SK-MEL-5 (cell line): ENCODE measurements at regions not wholly inside any gene's neighbourhood (a gene's known extent, or its start where the extent isn't known, plus 50 kb on each side); places are given as distances from the start of the nearest gene placed in this dataset.

Source experiments
- DNase-seq: peaks from one replicate; pipeline ENCODE4 v3.0.0-alpha.2; 2016; ENCODE audit warnings: low read depth, low spot score
- in situ Hi-C: cut with HindIII; loops from 2 replicates; pipeline ENCODE4 v1.10.0; 2016; ENCODE audit warnings: low sequenced_read_pairs, high pct_unique_total_duplicates, low pct_unique_long_range_greater_than_20kb

DNA sequence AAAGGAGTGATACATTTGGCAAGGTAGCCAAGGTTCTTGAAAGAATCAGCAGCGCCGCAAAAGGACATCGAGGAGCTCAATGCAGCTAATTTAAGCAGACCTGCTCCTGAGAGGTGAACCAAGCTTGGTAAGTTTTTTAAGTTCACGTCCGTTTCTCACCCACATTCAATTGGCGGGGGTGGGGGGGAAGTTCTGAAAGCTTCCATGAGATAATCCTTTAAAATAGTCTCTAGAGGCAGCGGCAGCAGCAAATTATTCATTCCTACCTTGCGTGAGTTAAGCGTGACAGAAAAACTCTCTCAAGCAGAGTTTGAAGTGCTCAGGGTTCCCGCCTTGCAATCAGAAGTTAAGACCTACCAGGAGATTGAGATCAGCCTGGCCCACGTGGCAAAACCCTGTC lies 97.3 kb upstream of the NHSL1 start:
- DNase-seq: no peak
- in situ Hi-C loops: loop anchor here (25.0 kb wide), 1 partner anchor 166 kb away; the partner anchor contains the start of gene CCDC28A

GRCh38 chr6:138597336-138597735 lies 98.0 kb upstream of the NHSL1 start:
- in situ Hi-C loops: loop anchor here (25.0 kb wide), 1 partner anchor 165 kb away; the partner anchor contains the start of gene CCDC28A
- DNase-seq: no peak

DNA sequence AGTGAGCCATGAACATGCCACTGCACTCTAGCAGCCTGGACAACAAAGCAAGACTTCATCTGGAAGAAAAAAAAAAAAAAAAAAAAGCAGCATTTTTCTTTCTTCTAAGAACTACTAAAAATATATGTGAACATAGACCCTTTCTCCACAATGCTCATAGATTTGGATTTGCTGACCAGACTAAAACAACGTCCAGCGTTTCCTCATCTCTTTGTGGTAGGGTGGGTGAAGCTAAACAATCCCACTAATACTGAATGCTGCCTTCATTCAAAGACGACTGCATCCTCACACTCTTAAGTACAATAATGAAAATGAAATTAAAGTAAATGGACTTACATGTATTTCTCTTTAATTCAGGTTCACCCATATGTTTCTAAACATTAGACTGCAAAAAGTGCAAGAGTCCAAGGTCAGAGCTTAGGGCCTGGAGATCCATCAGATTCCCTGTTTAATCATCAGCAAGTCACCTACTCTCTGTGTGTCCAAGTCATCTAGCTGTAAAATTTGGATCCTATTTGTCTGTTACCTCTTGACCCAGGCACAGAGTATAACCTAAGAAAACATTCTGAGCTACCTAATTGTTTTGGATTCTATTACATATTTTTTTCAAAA lies 99.4 kb upstream of the NHSL1 start:
- in situ Hi-C loops: loop anchor here (25.0 kb wide), 1 partner anchor 164 kb away; the partner anchor contains the start of gene CCDC28A
- DNase-seq: no peak

DNA sequence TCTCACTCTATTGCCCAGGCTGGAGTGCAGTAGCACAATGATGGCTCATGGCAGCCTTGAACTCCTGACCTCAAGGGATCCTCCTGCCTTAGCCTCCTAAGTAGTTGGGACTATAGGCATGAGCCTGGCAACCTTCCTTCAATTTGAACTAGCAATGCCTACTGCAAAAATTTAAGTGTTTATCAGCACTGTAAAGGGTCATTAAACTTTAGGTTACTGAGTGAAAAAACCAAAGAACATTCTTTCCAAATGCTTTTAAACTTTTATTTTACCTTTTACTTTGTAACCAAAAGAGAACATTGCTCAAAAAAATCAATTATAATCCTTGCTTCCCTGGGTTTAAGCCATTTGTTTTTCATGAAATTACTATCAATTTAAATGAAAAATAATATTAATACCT lies 101.0 kb upstream of the NHSL1 start:
- DNase-seq: no peak
- in situ Hi-C loops: no loop called here

GRCh38 chr6:138600726-138601125 lies 101.4 kb upstream of the NHSL1 start:
- peak; percentile 77 for DNase-seq
- in situ Hi-C loops: no loop called here

- in situ Hi-C loops: no loop called here
- peak; percentile 38 for DNase-seq
Measured at GRCh38 chr6:138601128-138601527, 101.8 kb upstream of the NHSL1 start.

DNA sequence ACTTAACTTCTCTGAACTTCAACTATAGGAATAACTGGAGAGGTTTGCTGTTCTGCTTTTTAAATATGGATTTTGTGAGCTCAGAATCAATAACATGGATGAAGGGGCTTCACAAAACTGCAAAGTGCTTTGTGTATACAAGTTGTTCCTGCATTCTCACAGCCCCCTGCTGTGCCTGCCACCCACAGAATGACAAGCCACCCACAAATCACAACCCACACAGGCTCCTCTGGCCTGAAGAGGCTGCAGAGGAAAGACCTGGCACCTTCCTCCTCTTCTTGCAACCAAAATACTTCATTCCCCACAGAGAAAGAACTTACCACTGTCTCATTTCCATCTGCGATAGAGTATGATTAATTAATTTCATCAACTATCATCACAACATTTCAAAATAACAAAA lies 106.7 kb upstream of the NHSL1 start:
- in situ Hi-C loops: no loop called here

DNA sequence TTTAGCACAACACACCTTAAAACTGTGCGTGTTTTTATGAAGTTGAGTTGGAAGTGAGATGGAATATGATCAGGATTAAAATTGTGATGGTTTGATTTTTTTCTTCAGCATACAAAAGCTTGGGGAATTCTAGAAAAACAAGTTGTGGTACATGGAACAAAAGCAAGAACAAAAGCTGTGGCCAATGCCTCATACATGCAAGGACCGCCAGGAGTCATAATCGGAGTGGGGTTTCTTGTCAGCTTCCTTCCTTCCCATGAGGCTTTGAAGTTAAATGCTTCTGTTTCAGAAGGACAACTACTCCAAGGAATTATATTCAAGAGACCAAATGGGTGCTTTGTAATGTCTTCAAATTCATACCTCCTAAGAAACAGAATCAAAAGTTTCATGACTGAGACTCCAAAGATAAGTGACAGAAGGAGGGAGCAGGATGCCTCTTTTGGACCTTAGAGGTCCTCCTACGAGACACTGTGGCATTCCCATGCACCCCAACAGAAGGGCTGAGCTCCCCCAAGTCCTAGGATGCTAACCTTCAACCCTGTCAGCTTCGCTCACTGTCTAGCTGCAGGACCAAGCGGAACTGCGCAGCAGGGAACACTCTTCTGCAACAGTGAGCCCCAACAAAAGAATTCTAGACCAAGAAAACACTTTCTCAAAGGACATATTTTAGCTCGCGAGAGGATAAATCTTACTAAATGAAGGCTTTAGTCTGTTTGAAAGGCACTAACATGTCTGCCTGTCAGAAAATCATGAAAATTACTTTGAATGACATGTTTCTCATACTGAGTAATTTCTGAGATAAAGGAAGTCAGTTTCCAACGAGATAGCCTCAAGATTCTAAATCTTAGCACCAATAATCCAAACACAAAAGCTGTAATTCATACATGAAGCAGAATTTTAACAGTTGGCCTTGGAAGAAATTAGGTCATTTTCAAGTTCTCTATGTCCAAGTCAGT lies 108.5 kb upstream of the NHSL1 start:
- in situ Hi-C loops: no loop called here
- no peak for DNase-seq

More for the DNA sequence above, 106.7 kb upstream of the NHSL1 start:
- no peak for DNase-seq

DNA sequence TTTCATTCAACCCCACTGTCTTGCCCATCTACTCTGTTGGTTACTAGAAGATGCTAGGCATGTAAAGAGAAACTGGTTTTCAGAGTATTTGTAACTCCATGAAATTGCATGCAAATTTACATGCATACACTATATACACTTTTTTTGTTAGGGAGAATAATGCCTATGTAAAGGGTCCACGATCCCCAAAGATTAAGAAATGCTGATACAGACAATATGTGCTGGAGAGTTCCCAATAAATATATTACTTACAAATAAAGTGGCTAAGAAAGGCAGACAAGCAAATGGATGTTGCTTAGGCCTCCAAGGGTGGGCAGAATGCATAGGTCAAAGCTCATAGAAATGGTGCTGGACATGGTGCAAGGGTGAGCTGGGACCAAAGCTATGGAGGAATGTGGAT lies 109.6 kb upstream of the NHSL1 start:
- in situ Hi-C loops: no loop called here

GRCh38 chr6:138609801-138610430 lies 110.6 kb upstream of the NHSL1 start:
- in situ Hi-C loops: no loop called here
- no peak for DNase-seq

More for the DNA sequence above, 109.6 kb upstream of the NHSL1 start:
- no peak for DNase-seq

DNA sequence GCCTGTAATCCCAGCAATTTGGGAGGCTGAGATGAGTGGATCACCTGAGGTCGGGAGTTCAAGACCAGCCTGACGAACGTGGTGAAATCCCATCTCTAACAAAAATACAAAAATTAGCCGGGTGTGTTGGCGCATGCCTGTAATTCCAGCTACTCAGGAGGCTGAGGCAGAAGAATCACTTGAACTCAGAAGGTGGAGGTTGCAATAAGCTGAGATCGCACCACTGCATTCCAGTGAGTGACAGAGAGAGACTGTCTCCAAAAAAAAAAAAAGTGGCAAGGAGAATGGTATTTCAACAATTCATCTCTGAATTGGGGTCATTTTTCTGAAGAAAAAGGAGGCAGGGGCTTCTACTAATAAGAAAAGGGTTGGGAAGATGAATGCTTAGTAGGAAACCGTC lies 111.5 kb upstream of the NHSL1 start:
- DNase-seq: no peak
- in situ Hi-C loops: no loop called here

DNA sequence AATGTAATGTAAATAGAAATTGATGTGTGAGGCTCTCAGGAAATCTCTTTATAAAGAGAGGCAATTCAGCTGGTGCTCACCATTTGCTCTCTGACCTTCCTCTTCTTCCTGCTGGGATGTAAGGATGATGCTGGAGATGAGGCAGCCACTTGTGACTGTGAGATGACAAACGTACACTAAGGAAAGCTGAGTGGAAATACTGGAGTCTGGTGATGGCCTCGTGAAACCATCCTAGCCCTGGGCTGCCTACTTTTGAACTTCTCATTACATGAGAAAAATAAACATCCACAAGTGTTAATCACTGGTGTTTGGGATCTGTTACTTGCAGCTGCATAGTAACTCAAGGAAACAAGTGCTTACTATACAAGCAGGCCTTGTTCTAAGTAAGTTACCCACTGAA lies 114.9 kb upstream of the NHSL1 start:
- in situ Hi-C loops: no loop called here

DNA sequence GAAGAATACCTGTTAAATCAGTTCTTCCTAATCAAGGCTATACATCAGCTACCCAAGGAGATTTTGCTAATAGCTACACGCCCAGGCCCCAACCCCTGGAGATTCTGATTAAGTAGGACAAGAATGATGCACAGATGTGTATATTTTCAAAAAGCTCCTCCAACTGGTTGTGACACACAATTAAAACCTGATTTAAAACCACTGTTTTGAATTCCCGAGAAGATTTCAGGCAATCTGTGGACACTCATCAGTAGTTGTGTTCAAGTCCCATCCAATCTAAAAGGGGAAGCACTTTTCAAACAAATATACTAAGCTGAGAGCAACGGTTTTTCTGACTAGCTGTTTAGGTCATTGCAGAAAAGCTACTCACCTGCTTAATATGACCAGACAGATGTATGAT lies 118.9 kb upstream of the NHSL1 start:
- in situ Hi-C loops: no loop called here
- no peak for DNase-seq

More for the DNA sequence above, 114.9 kb upstream of the NHSL1 start:
- DNase-seq: peak; percentile 79

DNA sequence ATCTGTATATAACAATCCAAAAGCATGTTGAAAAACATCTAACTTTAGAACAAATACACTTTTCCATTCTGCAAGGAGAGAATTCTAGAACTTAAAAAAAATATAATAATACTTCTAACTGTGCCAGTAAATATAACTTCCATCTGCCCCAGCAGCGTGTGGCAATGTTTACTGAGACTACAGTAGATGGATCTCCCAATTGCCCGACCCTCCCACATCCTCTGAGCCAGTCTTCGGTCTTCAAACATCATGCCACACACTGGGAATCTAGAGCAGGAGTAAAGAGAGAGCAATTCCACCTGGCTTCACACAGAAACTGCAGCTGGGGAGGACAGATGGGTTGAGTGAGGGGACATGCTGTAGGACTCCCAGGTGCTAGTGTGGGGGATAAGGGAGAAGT lies 121.3 kb upstream of the NHSL1 start:
- no peak for DNase-seq
- in situ Hi-C loops: no loop called here

DNA sequence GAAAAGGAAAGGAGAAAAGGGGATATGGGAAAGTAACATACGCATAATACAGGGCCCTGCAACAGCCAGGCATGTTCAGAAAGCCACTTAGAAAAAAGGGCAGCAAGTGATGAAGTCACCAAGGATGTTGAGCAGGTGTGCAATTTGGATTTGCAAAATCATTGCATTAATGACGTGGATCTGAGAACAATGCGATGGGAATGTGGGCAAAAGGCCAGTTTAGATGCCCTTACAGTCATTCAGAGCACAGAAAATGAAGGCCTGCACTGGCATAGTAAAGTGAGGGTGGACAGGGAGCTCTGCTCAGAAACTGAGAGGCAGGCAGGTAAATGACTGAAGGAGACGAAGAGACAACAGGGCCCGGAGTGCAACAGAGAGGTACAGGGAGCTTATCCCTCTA lies 123.7 kb upstream of the NHSL1 start:
- no peak for DNase-seq
- in situ Hi-C loops: no loop called here

DNA sequence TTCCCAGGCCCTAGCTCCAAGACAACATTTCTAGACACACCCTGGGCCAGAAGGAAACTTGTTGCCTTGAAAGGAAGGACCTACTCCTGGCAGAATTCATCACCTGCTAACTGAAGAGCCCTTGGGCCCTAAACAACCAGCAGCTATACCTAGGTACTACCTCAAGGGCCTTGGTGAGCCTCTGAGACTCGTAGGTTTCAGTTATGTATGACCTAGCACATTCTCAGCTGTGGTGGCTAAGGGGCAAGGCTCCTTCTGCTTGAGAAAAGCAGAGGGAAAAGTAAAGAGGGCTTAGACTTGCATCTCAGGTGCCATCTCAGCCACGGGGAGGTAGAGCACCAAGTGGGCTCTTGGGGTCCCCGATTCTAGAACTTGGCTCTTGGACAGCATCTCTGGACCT lies 132.3 kb upstream of the NHSL1 start:
- in situ Hi-C loops: no loop called here
- no peak for DNase-seq

GRCh38 chr6:138637822-138638221 lies 135.7 kb upstream of the CCDC28A start:
- in situ Hi-C loops: no loop called here
- DNase-seq: no peak

DNA sequence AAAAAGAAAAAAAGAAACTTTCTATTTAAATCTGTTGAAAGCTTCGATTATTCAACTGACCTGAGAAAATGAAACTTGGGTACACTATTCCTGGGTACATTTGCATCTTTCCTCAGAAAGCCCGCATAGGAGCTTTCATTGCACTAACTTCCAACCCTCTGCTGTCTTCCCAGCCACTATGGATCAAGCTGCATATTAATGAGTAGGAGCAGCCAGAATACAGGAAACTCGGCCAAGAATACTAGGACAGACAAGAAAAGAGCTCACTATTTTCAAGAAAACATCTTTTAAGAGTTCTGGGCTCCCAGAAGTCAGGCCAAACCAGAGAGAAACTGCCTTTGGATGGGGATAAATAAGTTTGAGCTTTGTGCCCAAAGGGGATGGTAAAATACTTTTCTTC lies 135.0 kb upstream of the CCDC28A start:
- no peak for DNase-seq
- in situ Hi-C loops: no loop called here
